ENCODE measurements at regions not wholly inside any gene's neighbourhood (a gene's known extent, or its start where the extent isn't known, plus 50 kb on each side); places are given as distances from the start of the nearest gene placed in this dataset.

GRCh38 chr19:31985001-31985605, 360.3 kb upstream of the ZNF507 start:
- H3K27ac ChIP-seq (ENCODE audit: low read depth in 2 of 2, low read length in 2 of 2) = no peak overlapping the region
- no peaks in the 10 kb centered on the region for H3K4me1 ChIP-seq (ENCODE audit: control insufficient read depth in 2 of 3, insufficient read depth in 2 of 3, low read depth in 1 of 3, low read length in 3 of 3)
- peaks cover 0 to 3% (median 0%) of the 10 kb centered on the region in 3 donors for H3K9me3 ChIP-seq (ENCODE audit: control insufficient read depth in 2 of 3, insufficient read depth in 1 of 3, low read length in 3 of 3)
- no peak for DNase-seq
- H3K9ac ChIP-seq (ENCODE audit: low read length in 3 of 3) = no peak overlapping the region
- intact Hi-C loops (cut with DNase I) = no loop called here
- TF ChIP-seq, protein P1, sequence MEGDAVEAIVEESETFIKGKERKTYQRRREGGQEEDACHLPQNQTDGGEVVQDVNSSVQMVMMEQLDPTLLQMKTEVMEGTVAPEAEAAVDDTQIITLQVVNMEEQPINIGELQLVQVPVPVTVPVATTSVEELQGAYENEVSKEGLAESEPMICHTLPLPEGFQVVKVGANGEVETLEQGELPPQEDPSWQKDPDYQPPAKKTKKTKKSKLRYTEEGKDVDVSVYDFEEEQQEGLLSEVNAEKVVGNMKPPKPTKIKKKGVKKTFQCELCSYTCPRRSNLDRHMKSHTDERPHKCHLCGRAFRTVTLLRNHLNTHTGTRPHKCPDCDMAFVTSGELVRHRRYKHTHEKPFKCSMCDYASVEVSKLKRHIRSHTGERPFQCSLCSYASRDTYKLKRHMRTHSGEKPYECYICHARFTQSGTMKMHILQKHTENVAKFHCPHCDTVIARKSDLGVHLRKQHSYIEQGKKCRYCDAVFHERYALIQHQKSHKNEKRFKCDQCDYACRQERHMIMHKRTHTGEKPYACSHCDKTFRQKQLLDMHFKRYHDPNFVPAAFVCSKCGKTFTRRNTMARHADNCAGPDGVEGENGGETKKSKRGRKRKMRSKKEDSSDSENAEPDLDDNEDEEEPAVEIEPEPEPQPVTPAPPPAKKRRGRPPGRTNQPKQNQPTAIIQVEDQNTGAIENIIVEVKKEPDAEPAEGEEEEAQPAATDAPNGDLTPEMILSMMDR (IDR thresholded peaks at IDR 0.05; ENCODE audit: borderline replicate concordance, extremely low read depth, insufficient read depth) = no peak
- FAIRE-seq = no peak
- H3K36me3 ChIP-seq (ENCODE audit: control insufficient read depth in 2 of 3, insufficient read depth in 3 of 3, low read length in 3 of 3) = no peaks in the 10 kb centered on the region
- no peaks in the 10 kb centered on the region for H3K27me3 ChIP-seq (ENCODE audit: control insufficient read depth, insufficient read depth, low read length)
- H3K4me3 ChIP-seq (ENCODE audit: low read length in 3 of 3) = no peak overlapping the region

DNA sequence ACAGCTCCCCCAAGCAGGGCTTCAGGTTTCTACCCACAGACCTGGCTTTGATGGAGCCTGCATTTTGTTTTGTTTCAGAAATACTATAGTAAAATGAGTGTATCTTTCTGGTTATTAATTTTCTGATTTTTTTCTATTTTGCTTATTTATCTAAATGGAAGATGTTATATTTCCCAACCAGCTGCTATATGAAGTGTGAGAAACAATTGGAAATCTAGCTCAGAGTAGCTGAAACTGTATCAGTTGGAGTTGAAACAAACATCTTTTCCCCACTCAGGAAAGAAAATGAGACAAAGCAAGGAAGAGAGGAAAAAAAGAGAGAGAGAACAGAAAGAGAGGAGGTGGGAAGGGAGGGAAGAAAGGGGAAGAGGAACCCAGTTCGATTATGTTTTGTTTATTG, 358.5 kb upstream of the ZNF507 start:
- DNase-seq (no peak), FAIRE-seq (no peak)
- Histone ChIP-seq H3K36me3 (ENCODE audit: control insufficient read depth in 2 of 3, insufficient read depth in 3 of 3, low read length in 3 of 3) (no peaks in the 10 kb centered on the region), H3K27ac (ENCODE audit: low read depth in 2 of 2, low read length in 2 of 2) (no peak overlapping the region), H3K9me3 (ENCODE audit: control insufficient read depth in 2 of 3, insufficient read depth in 1 of 3, low read length in 3 of 3) (peaks cover 0 to 3% (median 0%) of the 10 kb centered on the region in 3 donors), H3K9ac (ENCODE audit: low read length in 3 of 3) (no peak overlapping the region), H3K4me3 (ENCODE audit: low read length in 3 of 3) (no peak overlapping the region), H3K4me1 (ENCODE audit: control insufficient read depth in 2 of 3, insufficient read depth in 2 of 3, low read depth in 1 of 3, low read length in 3 of 3) (no peaks in the 10 kb centered on the region), H3K27me3 (ENCODE audit: control insufficient read depth, insufficient read depth, low read length) (no peaks in the 10 kb centered on the region)
- intact Hi-C loops (cut with DNase I) = no loop called here
- TF ChIP-seq, protein P1 (IDR thresholded peaks at IDR 0.05; ENCODE audit: borderline replicate concordance, extremely low read depth, insufficient read depth) = no peak

DNA sequence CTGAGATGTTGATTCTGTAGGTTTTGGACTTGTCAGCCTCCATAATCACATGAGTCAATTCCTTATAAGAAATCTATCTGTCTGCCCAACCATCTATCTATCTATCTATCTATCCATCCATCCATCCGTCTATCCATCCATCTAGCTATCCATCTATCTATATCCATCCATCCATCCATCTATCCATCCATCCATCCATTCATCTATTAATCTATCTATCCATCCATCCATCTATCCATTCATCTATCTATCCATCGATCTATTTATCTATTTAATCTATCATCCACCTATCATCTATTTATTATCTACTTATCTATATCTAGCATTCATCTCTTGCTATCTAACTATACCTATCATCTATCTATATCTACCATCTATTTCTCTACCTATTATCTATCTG, 357.2 kb upstream of the ZNF507 start:
- H3K4me1 ChIP-seq (ENCODE audit: control insufficient read depth in 2 of 3, insufficient read depth in 2 of 3, low read depth in 1 of 3, low read length in 3 of 3) = no peaks in the 10 kb centered on the region
- H3K4me3 ChIP-seq (ENCODE audit: low read length in 3 of 3) = no peak overlapping the region
- intact Hi-C loops (cut with DNase I) = no loop called here
- TF ChIP-seq, protein P1 (IDR thresholded peaks at IDR 0.05; ENCODE audit: borderline replicate concordance, extremely low read depth, insufficient read depth) = no peak
- no peaks in the 10 kb centered on the region for H3K36me3 ChIP-seq (ENCODE audit: control insufficient read depth in 2 of 3, insufficient read depth in 3 of 3, low read length in 3 of 3)
- H3K27ac ChIP-seq (ENCODE audit: low read depth in 2 of 2, low read length in 2 of 2) = no peak overlapping the region
- DNase-seq (no peak), FAIRE-seq (no peak)
- H3K27me3 ChIP-seq (ENCODE audit: control insufficient read depth, insufficient read depth, low read length) = no peaks in the 10 kb centered on the region
- H3K9me3 ChIP-seq (ENCODE audit: control insufficient read depth in 2 of 3, insufficient read depth in 1 of 3, low read length in 3 of 3) = peaks cover 0 to 3% (median 0%) of the 10 kb centered on the region in 3 donors
- H3K9ac ChIP-seq (ENCODE audit: low read length in 3 of 3) = no peak overlapping the region

Data from kidney (tissue), 13 donors.